ENCODE measurements at regions not wholly inside any gene's neighbourhood (a gene's known extent, or its start where the extent isn't known, plus 50 kb on each side); places are given as distances from the start of the nearest gene placed in this dataset.

GRCh38 chr14:27065886-27066285 lies 468.1 kb upstream of the NOVA1 start:
- Histone ChIP-seq H3K27ac (ENCODE audit: low read depth, low read length) (no peak overlapping the region), H3K36me3 (ENCODE audit: low read length) (no peaks in the 10 kb centered on the region), H2AFZ (ENCODE audit: low read depth, low read length, severe bottlenecking) (no peak overlapping the region), H3K79me2 (ENCODE audit: insufficient read depth, low read length) (no peaks in the 10 kb centered on the region), H3K9me2 (replicated peaks; ENCODE audit: insufficient read depth, low read length) (no peaks in the 10 kb centered on the region), H3F3A (ENCODE audit: insufficient read depth) (no peaks in the 10 kb centered on the region), H3K4me2 (ENCODE audit: low read depth, low read length, poor library complexity, severe bottlenecking) (no peak overlapping the region), H3K9me3 (ENCODE audit: insufficient read depth, low read length) (peaks cover 5% of the 10 kb centered on the region; the same call in 1 of the 2 replicates), H3K4me3 (ENCODE audit: insufficient read depth, low read length, poor library complexity, severe bottlenecking) (no peak overlapping the region), H3K9ac (ENCODE audit: low read length) (no peak overlapping the region), H4K20me1 (ENCODE audit: low read depth, low read length) (no peaks in the 10 kb centered on the region), H3K27me3 (ENCODE audit: low read length) (no peaks in the 10 kb centered on the region)
- no peak for TF ChIP-seq EZH2phosphoT487 (conservative IDR thresholded peaks at IDR 0.05; ENCODE audit: low read length)
- no peak for TF ChIP-seq CTCF (IDR thresholded peaks at IDR 0.05; ENCODE audit: insufficient read depth, low read length, poor library complexity, severe bottlenecking)

GRCh38 chr14:27067961-27068360 lies 470.1 kb upstream of the NOVA1 start:
- no peaks in the 10 kb centered on the region for H3K27me3 ChIP-seq (ENCODE audit: low read length)
- no peak overlapping the region for H3K4me3 ChIP-seq (ENCODE audit: insufficient read depth, low read length, poor library complexity, severe bottlenecking)
- no peaks in the 10 kb centered on the region for H3K36me3 ChIP-seq (ENCODE audit: low read length)
- no peaks in the 10 kb centered on the region for H4K20me1 ChIP-seq (ENCODE audit: low read depth, low read length)
- H2AFZ ChIP-seq (ENCODE audit: low read depth, low read length, severe bottlenecking) = no peak overlapping the region
- peaks cover 5% of the 10 kb centered on the region; the same call in 1 of the 2 replicates for H3K9me3 ChIP-seq (ENCODE audit: insufficient read depth, low read length)
- H3K79me2 ChIP-seq (ENCODE audit: insufficient read depth, low read length) = no peaks in the 10 kb centered on the region
- no peaks in the 10 kb centered on the region for H3F3A ChIP-seq (ENCODE audit: insufficient read depth)
- no peaks in the 10 kb centered on the region for H3K9me2 ChIP-seq (replicated peaks; ENCODE audit: insufficient read depth, low read length)
- H3K9ac ChIP-seq (ENCODE audit: low read length) = no peak overlapping the region
- H3K27ac ChIP-seq (ENCODE audit: low read depth, low read length) = no peak overlapping the region
- no peak overlapping the region for H3K4me2 ChIP-seq (ENCODE audit: low read depth, low read length, poor library complexity, severe bottlenecking)
- TF ChIP-seq EZH2phosphoT487 (conservative IDR thresholded peaks at IDR 0.05; ENCODE audit: low read length) = no peak
- TF ChIP-seq CTCF (IDR thresholded peaks at IDR 0.05; ENCODE audit: insufficient read depth, low read length, poor library complexity, severe bottlenecking) = no peak

DNA sequence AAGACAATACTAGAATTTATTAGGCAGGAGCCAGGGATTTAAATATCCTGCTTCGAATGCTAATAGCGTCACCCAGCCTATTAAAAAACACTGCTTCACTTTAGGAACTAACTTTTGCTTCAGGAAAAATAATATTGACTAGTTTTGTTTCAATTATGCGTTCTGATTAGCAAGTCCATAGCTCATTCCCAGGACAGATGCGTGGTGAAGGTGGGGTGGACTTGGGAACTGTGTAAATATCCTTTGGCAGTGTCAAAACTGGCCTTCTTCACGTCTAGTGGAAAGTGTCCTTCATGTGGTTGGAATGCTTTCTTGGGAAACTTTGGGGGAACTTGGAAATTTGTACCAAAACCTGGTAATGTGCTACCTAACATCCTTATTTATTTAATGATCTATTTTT lies 474.8 kb upstream of the NOVA1 start:
- no peak overlapping the region for H3K27ac ChIP-seq (ENCODE audit: low read depth, low read length)
- no peaks in the 10 kb centered on the region for H3F3A ChIP-seq (ENCODE audit: insufficient read depth)
- no peaks in the 10 kb centered on the region for H4K20me1 ChIP-seq (ENCODE audit: low read depth, low read length)
- TF ChIP-seq EZH2phosphoT487 (conservative IDR thresholded peaks at IDR 0.05; ENCODE audit: low read length) = no peak
- no peak for TF ChIP-seq CTCF (IDR thresholded peaks at IDR 0.05; ENCODE audit: insufficient read depth, low read length, poor library complexity, severe bottlenecking)
- no peak overlapping the region for H3K4me3 ChIP-seq (ENCODE audit: insufficient read depth, low read length, poor library complexity, severe bottlenecking)
- H3K9me2 ChIP-seq (replicated peaks; ENCODE audit: insufficient read depth, low read length) = no peaks in the 10 kb centered on the region
- H3K9me3 ChIP-seq (ENCODE audit: insufficient read depth, low read length) = peaks cover 9% of the 10 kb centered on the region; the same call in 1 of the 2 replicates
- H3K36me3 ChIP-seq (ENCODE audit: low read length) = no peaks in the 10 kb centered on the region
- H3K27me3 ChIP-seq (ENCODE audit: low read length) = no peaks in the 10 kb centered on the region
- no peak overlapping the region for H3K9ac ChIP-seq (ENCODE audit: low read length)
- no peak overlapping the region for H2AFZ ChIP-seq (ENCODE audit: low read depth, low read length, severe bottlenecking)
- H3K4me2 ChIP-seq (ENCODE audit: low read depth, low read length, poor library complexity, severe bottlenecking) = no peak overlapping the region
- H3K79me2 ChIP-seq (ENCODE audit: insufficient read depth, low read length) = no peaks in the 10 kb centered on the region

Data from SU-DHL-6 (cell line).